ENCODE measurements at regions not wholly inside any gene's neighbourhood (a gene's known extent, or its start where the extent isn't known, plus 50 kb on each side); places are given as distances from the start of the nearest gene placed in this dataset.

DNA sequence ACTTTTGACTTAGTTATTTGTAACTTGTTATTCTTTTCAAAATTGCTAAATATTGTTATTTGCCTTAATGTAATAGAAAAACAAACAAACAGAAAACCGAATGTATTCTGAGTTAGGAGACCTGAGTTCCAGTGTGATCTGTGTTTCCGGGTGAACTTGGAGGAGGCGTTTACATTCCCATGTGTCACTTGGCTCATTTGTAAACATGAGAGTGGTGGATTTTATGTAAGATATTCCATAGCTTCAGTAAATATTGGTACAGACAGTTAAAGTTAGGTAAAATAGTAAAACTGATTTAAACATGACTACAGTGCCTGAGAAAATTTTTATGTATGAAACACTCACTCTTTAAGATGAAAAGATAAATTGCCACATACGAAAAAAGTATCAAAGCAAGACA, 287.3 kb upstream of the POU1F1 start:
- no peak for DNase-seq (ENCODE audit: low spot score)
- ChIA-PET POLR2A (ENCODE audit: low non-redundant PET) (interaction anchor here (0.5 kb wide), 1 partner anchor 616 kb away, joined by 3 read pairs; no protein-coding TSS in a partner anchor), CTCF (no interaction called here)
- TF ChIP-seq, protein P1, sequence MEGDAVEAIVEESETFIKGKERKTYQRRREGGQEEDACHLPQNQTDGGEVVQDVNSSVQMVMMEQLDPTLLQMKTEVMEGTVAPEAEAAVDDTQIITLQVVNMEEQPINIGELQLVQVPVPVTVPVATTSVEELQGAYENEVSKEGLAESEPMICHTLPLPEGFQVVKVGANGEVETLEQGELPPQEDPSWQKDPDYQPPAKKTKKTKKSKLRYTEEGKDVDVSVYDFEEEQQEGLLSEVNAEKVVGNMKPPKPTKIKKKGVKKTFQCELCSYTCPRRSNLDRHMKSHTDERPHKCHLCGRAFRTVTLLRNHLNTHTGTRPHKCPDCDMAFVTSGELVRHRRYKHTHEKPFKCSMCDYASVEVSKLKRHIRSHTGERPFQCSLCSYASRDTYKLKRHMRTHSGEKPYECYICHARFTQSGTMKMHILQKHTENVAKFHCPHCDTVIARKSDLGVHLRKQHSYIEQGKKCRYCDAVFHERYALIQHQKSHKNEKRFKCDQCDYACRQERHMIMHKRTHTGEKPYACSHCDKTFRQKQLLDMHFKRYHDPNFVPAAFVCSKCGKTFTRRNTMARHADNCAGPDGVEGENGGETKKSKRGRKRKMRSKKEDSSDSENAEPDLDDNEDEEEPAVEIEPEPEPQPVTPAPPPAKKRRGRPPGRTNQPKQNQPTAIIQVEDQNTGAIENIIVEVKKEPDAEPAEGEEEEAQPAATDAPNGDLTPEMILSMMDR (conservative IDR thresholded peaks at IDR 0.05; ENCODE audit: low read depth, low read length) = no peak
- no peak for TF ChIP-seq EZH2 (IDR thresholded peaks at IDR 0.05; ENCODE audit: borderline replicate concordance, low read depth, low read length, poor library complexity, severe bottlenecking)
- no peaks in the 10 kb centered on the region for H3K27me3 ChIP-seq (replicated peaks; ENCODE audit: insufficient read depth, low read depth, low read length, poor library complexity)
- intact Hi-C loops (cut with micrococcal nuclease; ENCODE audit: unreplicated experiment) = no loop called here
- no peak overlapping the region for H3K4me3 ChIP-seq (ENCODE audit: low read depth, low read length, poor library complexity, severe bottlenecking)
- H3K36me3 ChIP-seq (ENCODE audit: insufficient read depth, low read length, poor library complexity, severe bottlenecking) = no peaks in the 10 kb centered on the region
- BruUV-seq (replicated peaks) = no TSS peak
- H3K9me3 ChIP-seq (ENCODE audit: low read depth, low read length, poor library complexity, severe bottlenecking) = no peaks in the 10 kb centered on the region
- no peaks in the 10 kb centered on the region for H3K4me1 ChIP-seq (ENCODE audit: insufficient read depth, low read length, poor library complexity, severe bottlenecking)
- H3K27ac ChIP-seq (ENCODE audit: low read depth, low read length, poor library complexity, severe bottlenecking) = no peak overlapping the region

- no peak for TF ChIP-seq EZH2 (IDR thresholded peaks at IDR 0.05; ENCODE audit: borderline replicate concordance, low read depth, low read length, poor library complexity, severe bottlenecking)
- TF ChIP-seq, protein P1 (conservative IDR thresholded peaks at IDR 0.05; ENCODE audit: low read depth, low read length) = no peak
- H3K27me3 ChIP-seq (replicated peaks; ENCODE audit: insufficient read depth, low read depth, low read length, poor library complexity) = no peaks in the 10 kb centered on the region
- H3K27ac ChIP-seq (ENCODE audit: low read depth, low read length, poor library complexity, severe bottlenecking) = no peak overlapping the region
- H3K36me3 ChIP-seq (ENCODE audit: insufficient read depth, low read length, poor library complexity, severe bottlenecking) = no peaks in the 10 kb centered on the region
- no peaks in the 10 kb centered on the region for H3K9me3 ChIP-seq (ENCODE audit: low read depth, low read length, poor library complexity, severe bottlenecking)
- CTCF ChIA-PET = no interaction called here
- POLR2A ChIA-PET (ENCODE audit: low non-redundant PET) = no interaction called here
- no peak for DNase-seq (ENCODE audit: low spot score)
- H3K4me3 ChIP-seq (ENCODE audit: low read depth, low read length, poor library complexity, severe bottlenecking) = no peak overlapping the region
- BruUV-seq (replicated peaks) = no TSS peak
- intact Hi-C loops (cut with micrococcal nuclease; ENCODE audit: unreplicated experiment) = no loop called here
- no peaks in the 10 kb centered on the region for H3K4me1 ChIP-seq (ENCODE audit: insufficient read depth, low read length, poor library complexity, severe bottlenecking)
These were observed 282.1 kb upstream of the POU1F1 start for GRCh38 chr3:87558492-87558891.

- BruUV-seq (replicated peaks) = no TSS peak
- TF ChIP-seq, protein P1 (conservative IDR thresholded peaks at IDR 0.05; ENCODE audit: low read depth, low read length) = no peak
- no peak for TF ChIP-seq EZH2 (IDR thresholded peaks at IDR 0.05; ENCODE audit: borderline replicate concordance, low read depth, low read length, poor library complexity, severe bottlenecking)
- intact Hi-C loops (cut with micrococcal nuclease; ENCODE audit: unreplicated experiment) = no loop called here
- CTCF ChIA-PET = no interaction called here
- H3K4me3 ChIP-seq (ENCODE audit: low read depth, low read length, poor library complexity, severe bottlenecking) = no peak overlapping the region
- H3K27ac ChIP-seq (ENCODE audit: low read depth, low read length, poor library complexity, severe bottlenecking) = no peak overlapping the region
- H3K4me1 ChIP-seq (ENCODE audit: insufficient read depth, low read length, poor library complexity, severe bottlenecking) = peaks cover 18% of the 10 kb centered on the region
- no peaks in the 10 kb centered on the region for H3K36me3 ChIP-seq (ENCODE audit: insufficient read depth, low read length, poor library complexity, severe bottlenecking)
- H3K27me3 ChIP-seq (replicated peaks; ENCODE audit: insufficient read depth, low read depth, low read length, poor library complexity) = no peaks in the 10 kb centered on the region
- no peaks in the 10 kb centered on the region for H3K9me3 ChIP-seq (ENCODE audit: low read depth, low read length, poor library complexity, severe bottlenecking)
- DNase-seq (ENCODE audit: low spot score) = no peak
- POLR2A ChIA-PET (ENCODE audit: low non-redundant PET) = no interaction called here
These were observed 278.9 kb upstream of the POU1F1 start for GRCh38 chr3:87555290-87555689.
